ENCODE measurements at regions not wholly inside any gene's neighbourhood (a gene's known extent, or its start where the extent isn't known, plus 50 kb on each side); places are given as distances from the start of the nearest gene placed in this dataset.

DNA sequence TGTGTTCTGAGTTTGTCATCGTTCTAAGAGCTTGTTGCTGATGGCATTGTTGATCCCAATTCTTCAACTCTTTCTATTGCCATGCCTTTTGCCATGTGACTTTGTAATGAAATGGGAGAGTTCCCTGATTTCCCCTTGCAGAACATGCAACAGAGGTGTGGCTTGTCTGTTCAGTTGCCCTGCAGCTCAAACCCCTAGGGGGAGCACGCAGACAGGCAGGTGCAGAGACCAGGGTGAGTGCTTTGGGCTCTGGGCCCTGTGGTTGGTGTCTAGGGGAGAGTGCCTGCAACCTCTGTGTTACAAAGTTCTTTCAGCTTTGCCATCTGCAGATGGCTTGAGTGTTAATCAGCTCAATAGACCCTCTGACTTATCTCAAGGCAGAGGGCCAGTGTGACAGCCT lies 332.7 kb downstream of the MID1IP1 start:
- TF ChIP-seq EZH2phosphoT487 (conservative IDR thresholded peaks at IDR 0.05; ENCODE audit: low read length), result no peak
- TF ChIP-seq, protein P1, sequence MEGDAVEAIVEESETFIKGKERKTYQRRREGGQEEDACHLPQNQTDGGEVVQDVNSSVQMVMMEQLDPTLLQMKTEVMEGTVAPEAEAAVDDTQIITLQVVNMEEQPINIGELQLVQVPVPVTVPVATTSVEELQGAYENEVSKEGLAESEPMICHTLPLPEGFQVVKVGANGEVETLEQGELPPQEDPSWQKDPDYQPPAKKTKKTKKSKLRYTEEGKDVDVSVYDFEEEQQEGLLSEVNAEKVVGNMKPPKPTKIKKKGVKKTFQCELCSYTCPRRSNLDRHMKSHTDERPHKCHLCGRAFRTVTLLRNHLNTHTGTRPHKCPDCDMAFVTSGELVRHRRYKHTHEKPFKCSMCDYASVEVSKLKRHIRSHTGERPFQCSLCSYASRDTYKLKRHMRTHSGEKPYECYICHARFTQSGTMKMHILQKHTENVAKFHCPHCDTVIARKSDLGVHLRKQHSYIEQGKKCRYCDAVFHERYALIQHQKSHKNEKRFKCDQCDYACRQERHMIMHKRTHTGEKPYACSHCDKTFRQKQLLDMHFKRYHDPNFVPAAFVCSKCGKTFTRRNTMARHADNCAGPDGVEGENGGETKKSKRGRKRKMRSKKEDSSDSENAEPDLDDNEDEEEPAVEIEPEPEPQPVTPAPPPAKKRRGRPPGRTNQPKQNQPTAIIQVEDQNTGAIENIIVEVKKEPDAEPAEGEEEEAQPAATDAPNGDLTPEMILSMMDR (IDR thresholded peaks at IDR 0.05; ENCODE audit: insufficient read depth, low read length, poor library complexity, severe bottlenecking), result no peak
